ENCODE measurements at regions not wholly inside any gene's neighbourhood (a gene's known extent, or its start where the extent isn't known, plus 50 kb on each side); places are given as distances from the start of the nearest gene placed in this dataset.

GRCh38 chr5:100252944-100253343 lies 282.2 kb upstream of the FAM174A start:
- no peak overlapping the region for H3K4me3 ChIP-seq
- H3K9me3 ChIP-seq = no peaks in the 10 kb centered on the region
- intact Hi-C loops (cut with DNase I) = no loop called here
- H3K9ac ChIP-seq (ENCODE audit: low read depth in 2 of 2, low read length in 2 of 2) = no peak overlapping the region
- no peaks in the 10 kb centered on the region for H3K36me3 ChIP-seq
- TF ChIP-seq CTCF (IDR thresholded peaks at IDR 0.05) = no peak
- no peaks in the 10 kb centered on the region for H3K27me3 ChIP-seq
- no peaks in the 10 kb centered on the region for H3K4me1 ChIP-seq
- no peak overlapping the region for H3K27ac ChIP-seq
- DNase-seq = no peak

GRCh38 chr5:100252037-100252436 lies 283.1 kb upstream of the FAM174A start:
- Histone ChIP-seq H3K4me3 (no peak overlapping the region), H3K27me3 (no peaks in the 10 kb centered on the region), H3K9me3 (no peaks in the 10 kb centered on the region), H3K36me3 (no peaks in the 10 kb centered on the region), H3K27ac (no peak overlapping the region), H3K4me1 (no peaks in the 10 kb centered on the region), H3K9ac (ENCODE audit: low read depth in 2 of 2, low read length in 2 of 2) (no peak overlapping the region)
- DNase-seq = no peak
- no peak for TF ChIP-seq CTCF (IDR thresholded peaks at IDR 0.05)
- intact Hi-C loops (cut with DNase I) = no loop called here

DNA sequence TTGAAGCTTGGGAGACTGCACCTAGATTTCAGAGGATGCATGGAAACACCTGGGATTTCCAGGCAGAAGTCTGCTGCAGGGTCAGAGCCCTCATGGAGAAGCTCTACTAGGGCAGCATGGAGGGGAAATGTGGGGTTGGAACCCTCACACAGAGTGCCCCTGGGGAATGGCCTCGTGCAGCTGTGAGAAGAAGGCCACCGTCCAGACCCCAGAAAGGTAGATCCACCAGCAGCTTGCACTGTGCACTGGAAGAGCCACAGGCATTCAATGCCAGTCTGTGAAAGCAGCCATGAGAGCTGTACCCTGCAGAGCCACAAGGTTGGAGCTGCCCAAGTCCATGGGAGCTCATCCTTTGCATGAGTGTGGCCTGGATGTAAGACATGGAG lies 285.3 kb upstream of the FAM174A start:
- H3K27me3 ChIP-seq = no peaks in the 10 kb centered on the region
- no peak overlapping the region for H3K9ac ChIP-seq (ENCODE audit: low read depth in 2 of 2, low read length in 2 of 2)
- no peaks in the 10 kb centered on the region for H3K9me3 ChIP-seq
- H3K4me1 ChIP-seq = no peaks in the 10 kb centered on the region
- H3K36me3 ChIP-seq = no peaks in the 10 kb centered on the region
- H3K27ac ChIP-seq = no peak overlapping the region
- no peak for DNase-seq
- H3K4me3 ChIP-seq = no peak overlapping the region
- intact Hi-C loops (cut with DNase I) = no loop called here
- no peak for TF ChIP-seq CTCF (IDR thresholded peaks at IDR 0.05)

DNA sequence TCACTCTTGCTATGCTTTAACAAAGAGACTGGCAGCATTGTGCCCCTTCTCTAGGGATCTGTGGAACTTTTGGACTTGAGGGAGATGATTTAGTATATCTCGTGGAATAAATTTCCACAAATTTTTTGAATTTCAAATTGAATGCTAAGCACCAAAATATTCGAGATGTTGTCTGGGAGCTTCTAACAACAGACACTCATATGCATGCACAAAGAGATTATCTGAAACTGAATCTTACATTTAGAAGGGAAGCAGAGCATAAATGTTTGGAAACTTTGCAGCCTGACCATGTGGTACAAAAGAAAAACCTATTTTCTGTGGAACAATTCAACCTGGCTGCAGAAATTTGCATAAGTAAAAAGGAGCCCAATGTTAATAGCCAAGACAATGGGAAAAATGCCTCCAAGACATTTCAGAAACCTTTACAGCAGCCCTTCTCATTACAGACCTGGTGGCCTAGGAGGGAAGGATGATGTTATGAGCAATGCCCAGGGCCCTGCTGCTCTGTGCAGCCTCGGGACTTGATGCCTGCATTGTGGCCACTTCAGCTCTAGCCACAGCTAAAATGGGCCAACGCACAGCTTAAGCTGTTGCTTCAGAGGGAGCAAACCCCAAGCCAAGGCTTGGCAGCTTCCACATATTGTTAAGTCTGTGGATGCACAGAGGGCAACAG lies 285.8 kb upstream of the FAM174A start:
- DNase-seq = no peak

GRCh38 chr5:100232736-100233135 lies 302.4 kb upstream of the FAM174A start:
- Histone ChIP-seq H3K4me1 (no peaks in the 10 kb centered on the region), H3K4me3 (no peak overlapping the region), H3K27ac (no peak overlapping the region), H3K36me3 (no peaks in the 10 kb centered on the region), H3K9ac (ENCODE audit: low read depth in 2 of 2, low read length in 2 of 2) (no peak overlapping the region), H3K9me3 (no peaks in the 10 kb centered on the region), H3K27me3 (no peaks in the 10 kb centered on the region)
- DNase-seq = no peak
- intact Hi-C loops (cut with DNase I) = no loop called here
- TF ChIP-seq CTCF (IDR thresholded peaks at IDR 0.05) = no peak

More for the DNA sequence above, 285.8 kb upstream of the FAM174A start:
- Histone ChIP-seq H3K4me1 (no peaks in the 10 kb centered on the region), H3K4me3 (no peak overlapping the region), H3K36me3 (no peaks in the 10 kb centered on the region), H3K27ac (no peak overlapping the region), H3K27me3 (no peaks in the 10 kb centered on the region), H3K9ac (ENCODE audit: low read depth in 2 of 2, low read length in 2 of 2) (no peak overlapping the region), H3K9me3 (no peaks in the 10 kb centered on the region)
- TF ChIP-seq CTCF (IDR thresholded peaks at IDR 0.05) = no peak
- intact Hi-C loops (cut with DNase I) = no loop called here
